Common myeloid progenitor, CD34-positive (primary cell): ENCODE measurements at regions not wholly inside any gene's neighbourhood (a gene's known extent, or its start where the extent isn't known, plus 50 kb on each side); places are given as distances from the start of the nearest gene placed in this dataset.

Experiments used
- CTCF ChIA-PET: fragments of 350-600 bp; sonication (Branson Sonifier 250); formaldehyde crosslinking; loops from one replicate; lab custom pipeline; 2021; ENCODE audit warnings: antibody characterized with exemption; lab: Charles Lee
- POLR2A ChIA-PET: fragments of 350-600 bp; sonication (Branson Sonifier 250); formaldehyde crosslinking; loops from one replicate; lab custom pipeline; 2021; ENCODE audit warnings: antibody characterized with exemption; lab: Charles Lee
- DNase-seq, 3 donors: peaks; one replicate each; pipeline versions ENCODE4 v3.0.0 to v3.0.0-alpha.2; 2013
- H3K27ac ChIP-seq, 2 experiments: 1 replicate in 1 of 2; 2 replicates in 1 of 2; pipeline ENCODE4 v1.7.0; 2013; ENCODE audit warnings: inconsistent platforms in 2 of 2, low read length in 2 of 2, mild to moderate bottlenecking in 2 of 2, low read depth in 1 of 2, moderate library complexity in 1 of 2; ENCODE audit not compliant: severe bottlenecking in 2 of 2, insufficient read depth in 1 of 2, poor library complexity in 1 of 2
- H3K27me3 ChIP-seq, 5 experiments: replicated peaks in 2 of 5; 1 replicate in 3 of 5; 2 replicates in 2 of 5; pipeline versions ENCODE4 v1.6.1 to v1.7.0; 2013; ENCODE audit warnings: low read length in 4 of 5, mild to moderate bottlenecking in 2 of 5, moderate library complexity in 2 of 5, inconsistent platforms in 1 of 5; ENCODE audit not compliant: insufficient read depth in 5 of 5, control insufficient read depth in 4 of 5
- H3K36me3 ChIP-seq, 4 experiments: 1 replicate in 2 of 4; 2 replicates in 2 of 4; pipeline versions ENCODE4 v1.6.1 to v1.7.0; 2013; ENCODE audit warnings: low read length in 3 of 4, control low read depth in 1 of 4, mild to moderate bottlenecking in 1 of 4; ENCODE audit not compliant: control insufficient read depth in 4 of 4, insufficient read depth in 4 of 4
- H3K4me1 ChIP-seq, 4 experiments: 1 replicate in 3 of 4; 2 replicates in 1 of 4; pipeline versions ENCODE4 v1.6.1 to v1.7.1; 2013; ENCODE audit warnings: low read length in 3 of 4, mild to moderate bottlenecking in 3 of 4, control low read depth in 1 of 4, inconsistent platforms in 1 of 4, moderate library complexity in 1 of 4; ENCODE audit not compliant: control insufficient read depth in 4 of 4, insufficient read depth in 4 of 4; ENCODE audit errors: control extremely low read depth in 1 of 4
- H3K4me3 ChIP-seq, 7 experiments: 1 replicate in 4 of 7; 2 replicates in 3 of 7; pipeline versions ENCODE4 v1.5.1 to v1.7.0; 2013; ENCODE audit warnings: mild to moderate bottlenecking in 7 of 7, low read length in 6 of 7, moderate library complexity in 6 of 7, inconsistent platforms in 2 of 7, low read depth in 2 of 7, control low read depth in 1 of 7; ENCODE audit not compliant: insufficient read depth in 4 of 7, control insufficient read depth in 1 of 7; ENCODE audit errors: extremely low read depth in 1 of 7
- H3K9me3 ChIP-seq, 5 experiments: 1 replicate in 4 of 5; 2 replicates in 1 of 5; pipeline versions ENCODE4 v1.6.1 to v1.7.1; 2013; ENCODE audit warnings: low read length in 4 of 5, mild to moderate bottlenecking in 2 of 5, inconsistent platforms in 1 of 5, low read depth in 1 of 5, moderate library complexity in 1 of 5; ENCODE audit not compliant: control insufficient read depth in 4 of 5, insufficient read depth in 2 of 5; ENCODE audit errors: control extremely low read depth in 1 of 5
- WGBS: methylation state at CpG from one replicate; pipeline ENCODE4 v1.1.5; 2013; ENCODE audit not compliant: insufficient coverage; 5-methylcytosine and 5-hydroxymethylcytosine counted together

- Histone ChIP-seq H3K36me3 (no peaks in the 10 kb centered on the region), H3K27me3 (no peaks in the 10 kb centered on the region), H3K9me3 (no peaks in the 10 kb centered on the region), H3K4me1 (no peaks in the 10 kb centered on the region), H3K4me3 (no peak overlapping the region), H3K27ac (no peak overlapping the region)
- POLR2A ChIA-PET, result no interaction called here
- CTCF ChIA-PET, result no interaction called here
- WGBS, result no CpG with 5 or more reads among the region's 3 CpGs
- no peak for DNase-seq
Observed at GRCh38 chr7:124413029-124413428, 352.6 kb downstream of the GPR37 start.

GRCh38 chr7:124412531-124412930 is 353.1 kb downstream of the GPR37 start:
- ChIA-PET POLR2A (no interaction called here), CTCF (no interaction called here)
- no peaks in the 10 kb centered on the region for H3K9me3 ChIP-seq
- no peak for DNase-seq
- H3K27me3 ChIP-seq, result no peaks in the 10 kb centered on the region
- no CpG with 5 or more reads among the region's 6 CpGs for WGBS
- H3K4me3 ChIP-seq, result no peak overlapping the region
- no peaks in the 10 kb centered on the region for H3K36me3 ChIP-seq
- H3K4me1 ChIP-seq, result no peaks in the 10 kb centered on the region
- no peak overlapping the region for H3K27ac ChIP-seq

- CTCF ChIA-PET, result no interaction called here
- POLR2A ChIA-PET, result no interaction called here
- DNase-seq, result no peak
- Histone ChIP-seq H3K36me3 (no peaks in the 10 kb centered on the region), H3K27ac (no peak overlapping the region), H3K27me3 (no peaks in the 10 kb centered on the region), H3K4me3 (no peak overlapping the region), H3K9me3 (no peaks in the 10 kb centered on the region), H3K4me1 (no peaks in the 10 kb centered on the region)
- 65% methylated on average over 7 of the region's 7 CpGs for WGBS
Observed at GRCh38 chr7:124411796-124412195, 353.8 kb downstream of the GPR37 start.

DNA sequence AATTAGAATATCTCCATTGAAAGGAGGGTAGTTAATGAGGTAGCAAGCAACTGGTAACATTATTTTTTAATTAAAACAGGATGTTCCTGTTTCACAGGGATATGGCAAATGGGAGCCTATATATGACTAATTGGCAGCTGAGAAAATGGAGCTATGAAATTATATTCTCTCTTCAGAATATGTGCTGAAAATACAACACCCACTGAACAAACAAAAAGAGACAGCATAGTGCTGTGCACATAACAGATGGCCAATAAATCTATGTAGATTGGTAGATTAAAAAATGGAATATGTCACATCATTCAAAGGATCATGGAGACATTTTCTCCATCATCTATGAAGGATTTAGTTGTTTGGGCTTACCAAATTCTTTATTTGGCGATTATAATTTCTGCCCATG is 362.0 kb downstream of the GPR37 start:
- ChIA-PET CTCF (no interaction called here), POLR2A (no interaction called here)
- Histone ChIP-seq H3K27me3 (no peaks in the 10 kb centered on the region), H3K27ac (no peak overlapping the region), H3K9me3 (no peaks in the 10 kb centered on the region), H3K4me3 (no peak overlapping the region), H3K4me1 (no peaks in the 10 kb centered on the region), H3K36me3 (no peaks in the 10 kb centered on the region)
- DNase-seq, result no peak
- WGBS, result 100% methylated on average over 1 of the region's 1 CpG

- 90% methylated on average over 1 of the region's 2 CpGs for WGBS
- no peak overlapping the region for H3K4me3 ChIP-seq
- ChIA-PET POLR2A (no interaction called here), CTCF (no interaction called here)
- no peaks in the 10 kb centered on the region for H3K4me1 ChIP-seq
- DNase-seq, result no peak
- H3K9me3 ChIP-seq, result no peaks in the 10 kb centered on the region
- H3K36me3 ChIP-seq, result no peaks in the 10 kb centered on the region
- no peaks in the 10 kb centered on the region for H3K27me3 ChIP-seq
- no peak overlapping the region for H3K27ac ChIP-seq
Observed at GRCh38 chr7:124403112-124403511, 362.5 kb downstream of the GPR37 start.

GRCh38 chr7:124399941-124400340 is 365.7 kb downstream of the GPR37 start:
- H3K27me3 ChIP-seq, result no peaks in the 10 kb centered on the region
- WGBS, result 100% methylated on average over 1 of the region's 1 CpG
- no peaks in the 10 kb centered on the region for H3K36me3 ChIP-seq
- CTCF ChIA-PET, result no interaction called here
- POLR2A ChIA-PET, result no interaction called here
- H3K9me3 ChIP-seq, result no peaks in the 10 kb centered on the region
- H3K4me3 ChIP-seq, result no peak overlapping the region
- H3K4me1 ChIP-seq, result no peaks in the 10 kb centered on the region
- H3K27ac ChIP-seq, result no peak overlapping the region
- no peak for DNase-seq

GRCh38 chr7:124398937-124399552 is 366.2 kb upstream of the TMEM229A start:
- POLR2A ChIA-PET, result no interaction called here
- H3K36me3 ChIP-seq, result no peaks in the 10 kb centered on the region
- no peaks in the 10 kb centered on the region for H3K4me1 ChIP-seq
- DNase-seq, result no peak
- no peak overlapping the region for H3K4me3 ChIP-seq
- H3K27me3 ChIP-seq, result no peaks in the 10 kb centered on the region
- no CpG with 5 or more reads among the region's 2 CpGs for WGBS
- no peak overlapping the region for H3K27ac ChIP-seq
- CTCF ChIA-PET, result no interaction called here
- H3K9me3 ChIP-seq, result no peaks in the 10 kb centered on the region
